Islet of Langerhans (tissue), 1 donor: ENCODE measurements at regions not wholly inside any gene's neighbourhood (a gene's known extent, or its start where the extent isn't known, plus 50 kb on each side); places are given as distances from the start of the nearest gene placed in this dataset.
"Not testable (repeated sequence)": the region's sequence is repeated elsewhere in the genome, so short reads cannot be mapped to it uniquely, and the experiment has no call there.

ENCODE experiments used
- FAIRE-seq: peaks from one replicate; lab custom pipeline; 2011; peaks lifted over from hg19 to GRCh38; lab: Jason Lieb, UNC

- no peak for FAIRE-seq
Observed at GRCh38 chr6:44049989-44050871, 77.0 kb downstream of the MRPL14 start.

- no peak for FAIRE-seq
Observed at GRCh38 chr6:44049163-44049988, 77.9 kb downstream of the MRPL14 start.

GRCh38 chr6:44048277-44048676, 79.0 kb downstream of the MRPL14 start:
- no peak for FAIRE-seq

GRCh38 chr6:44047801-44048200, 79.5 kb downstream of the MRPL14 start:
- no peak for FAIRE-seq

GRCh38 chr6:44047179-44047546, 80.1 kb downstream of the MRPL14 start:
- no peak for FAIRE-seq

DNA sequence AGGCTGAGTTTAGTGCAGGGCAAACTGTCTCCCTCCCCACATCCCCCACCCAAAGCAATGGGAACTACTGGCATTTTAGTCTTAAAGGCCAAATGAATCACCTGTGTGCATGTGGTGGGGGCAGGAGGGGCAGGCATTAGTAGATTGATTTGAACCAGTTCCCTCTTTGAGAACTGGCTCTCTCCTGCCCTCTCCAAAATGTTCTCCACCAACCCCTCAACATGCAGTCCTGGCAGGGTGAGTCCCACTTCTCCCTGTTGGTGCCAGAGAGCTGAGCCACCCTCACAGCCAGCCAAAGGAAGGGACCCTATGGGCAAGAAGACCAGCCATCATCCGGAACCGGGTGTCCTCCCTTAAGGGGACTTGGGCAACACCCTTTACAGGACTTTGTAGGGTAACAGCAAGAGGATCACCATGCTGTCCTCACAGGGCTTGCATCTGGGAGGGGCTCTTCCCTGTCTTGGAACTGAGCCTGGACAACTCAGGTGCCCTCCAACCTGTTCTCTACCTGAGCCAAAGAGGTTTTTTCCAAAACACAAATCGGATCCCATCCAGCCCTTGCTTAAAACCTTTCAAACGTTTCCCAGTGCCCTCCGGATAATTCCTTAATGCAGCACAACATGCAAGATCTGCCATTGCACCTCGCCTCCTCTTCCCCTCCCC, 80.6 kb downstream of the MRPL14 start:
- no peak for FAIRE-seq

DNA sequence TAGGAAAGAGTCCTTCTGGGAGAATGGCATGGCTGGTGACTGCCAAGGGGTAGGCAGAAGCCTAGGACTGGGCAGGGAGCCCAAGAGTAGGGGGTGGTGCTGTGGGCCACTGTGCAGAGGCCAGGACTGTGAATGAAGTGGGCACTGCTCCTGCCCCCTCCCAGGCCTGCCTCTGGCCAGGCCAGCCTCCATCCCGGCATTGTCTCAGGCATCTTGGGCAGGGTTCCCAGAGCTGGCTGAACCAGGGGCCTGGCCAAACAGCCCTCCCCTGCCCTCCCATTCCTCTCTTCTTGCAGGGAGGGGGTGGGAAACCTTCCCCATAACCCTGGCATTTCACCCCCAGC, 81.6 kb downstream of the MRPL14 start:
- FAIRE-seq = no peak

GRCh38 chr6:44044940-44045671, 82.1 kb downstream of the MRPL14 start:
- FAIRE-seq = no peak

- no peak for FAIRE-seq
Observed at GRCh38 chr6:44044154-44044539, 83.1 kb downstream of the MRPL14 start.

GRCh38 chr6:44043479-44044153, 83.6 kb downstream of the MRPL14 start:
- no peak for FAIRE-seq

DNA sequence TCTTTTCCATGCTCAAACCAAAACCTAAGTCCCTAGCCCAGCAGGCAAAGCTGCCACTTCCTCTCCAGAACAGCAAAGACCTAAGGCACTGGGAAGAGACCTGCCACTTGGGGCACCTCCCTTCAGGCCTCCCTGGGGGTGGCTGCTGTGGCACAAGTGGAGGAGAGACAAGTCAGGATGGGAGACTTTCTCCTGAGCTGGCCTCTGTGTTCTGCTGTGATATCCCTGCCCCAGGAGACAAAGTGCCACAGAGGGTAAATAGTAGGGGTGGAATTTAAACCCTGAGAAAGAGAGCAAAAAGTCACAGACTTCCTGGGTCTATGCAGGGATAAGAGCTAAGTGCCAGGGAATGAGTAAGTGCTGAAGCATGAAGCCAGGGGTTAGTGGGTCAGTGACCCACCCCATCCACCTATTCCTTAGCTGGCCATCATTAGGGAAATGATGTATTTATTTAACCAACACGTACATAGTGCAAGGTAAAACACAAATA, 84.2 kb downstream of the MRPL14 start:
- no peak for FAIRE-seq

DNA sequence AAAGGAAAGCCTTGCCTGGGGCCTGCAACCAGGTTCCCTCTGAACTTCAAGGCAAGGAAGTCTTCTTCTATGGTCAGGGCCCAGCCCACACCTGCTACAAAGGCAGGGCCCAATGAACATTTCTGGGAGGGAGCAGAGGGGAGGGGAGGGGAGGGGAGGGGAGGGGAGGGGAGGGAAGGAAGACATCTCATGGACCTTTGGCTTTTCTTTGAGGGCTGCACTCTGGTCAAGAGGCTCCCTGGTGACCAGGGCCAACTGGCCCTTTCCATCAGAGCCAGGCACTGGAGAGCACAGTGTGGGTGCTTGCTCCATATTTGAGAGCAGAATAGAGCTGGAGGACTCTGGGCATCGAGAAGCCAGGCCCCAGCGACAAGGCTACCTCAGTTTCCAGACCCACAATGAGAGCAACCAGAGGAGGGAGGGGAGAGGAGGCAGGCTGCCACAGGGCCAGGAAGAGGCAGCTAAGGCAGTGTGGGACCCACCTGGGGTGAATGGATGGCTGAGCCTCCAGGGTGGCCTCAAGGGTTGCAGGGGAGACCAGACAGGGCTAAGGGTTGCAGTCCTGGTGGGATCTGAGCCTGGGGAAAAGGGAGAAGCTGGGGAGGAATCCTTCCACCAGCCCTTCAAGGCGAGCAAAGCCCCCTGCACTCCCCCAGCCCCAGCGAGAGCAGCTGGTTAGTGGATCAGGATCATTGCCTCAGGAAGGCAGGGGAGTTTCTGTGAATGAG, 84.8 kb downstream of the MRPL14 start:
- FAIRE-seq = no peak

GRCh38 chr6:44041461-44042260, 85.6 kb downstream of the MRPL14 start:
- FAIRE-seq = no peak

GRCh38 chr6:44040786-44041185, 86.5 kb downstream of the MRPL14 start:
- FAIRE-seq = no peak

- no peak for FAIRE-seq
Observed at GRCh38 chr6:44039839-44040350, 87.4 kb downstream of the MRPL14 start.

DNA sequence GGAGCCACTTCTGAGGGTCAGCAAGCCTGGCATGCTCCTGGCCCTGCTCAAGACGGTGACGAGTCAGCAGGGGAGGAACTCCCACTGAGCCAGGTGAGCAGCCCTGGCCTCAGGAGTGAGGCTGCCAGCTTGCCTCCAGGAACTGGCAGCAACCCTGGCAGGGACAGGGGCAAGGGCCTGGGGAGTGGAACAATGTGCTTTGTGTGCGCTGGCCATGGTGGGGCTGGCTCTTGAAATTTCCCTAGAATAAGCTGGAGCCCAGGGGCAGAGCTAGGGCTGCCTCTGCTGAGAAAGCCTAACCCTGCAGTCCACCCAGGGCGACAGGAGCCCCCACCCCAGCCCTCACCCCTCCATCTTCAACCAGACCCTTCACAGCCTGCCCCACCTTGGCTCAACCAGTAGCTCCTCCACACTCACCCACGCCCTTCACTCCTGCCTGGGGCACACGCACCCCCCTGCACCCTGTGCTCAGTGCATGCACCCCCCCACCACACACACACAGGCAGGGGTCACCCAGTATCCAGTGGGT, 88.0 kb downstream of the MRPL14 start:
- FAIRE-seq = no peak

- no peak for FAIRE-seq
Observed at GRCh38 chr6:44038543-44039065, 88.6 kb downstream of the MRPL14 start.

GRCh38 chr6:44037847-44038542, 89.3 kb downstream of the MRPL14 start:
- no peak for FAIRE-seq

- FAIRE-seq = not testable (repeated sequence)
Observed at GRCh38 chr6:44037276-44037675, 90.0 kb downstream of the MRPL14 start.
